Inferior parietal cortex (tissue), 1 donor: ENCODE measurements at regions not wholly inside any gene's neighbourhood (a gene's known extent, or its start where the extent isn't known, plus 50 kb on each side); places are given as distances from the start of the nearest gene placed in this dataset.
"Not testable (repeated sequence)": the region's sequence is repeated elsewhere in the genome, so short reads cannot be mapped to it uniquely, and the experiment has no call there.

Source experiments
- DNase-seq: peaks from one replicate; pipeline ENCODE4 v3.0.0-alpha.2; 2016; ENCODE audit errors: extremely low spot score

GRCh38 chr9:95584176-95584575 lies 67.4 kb upstream of the PTCH1 start:
- DNase-seq = no peak

DNA sequence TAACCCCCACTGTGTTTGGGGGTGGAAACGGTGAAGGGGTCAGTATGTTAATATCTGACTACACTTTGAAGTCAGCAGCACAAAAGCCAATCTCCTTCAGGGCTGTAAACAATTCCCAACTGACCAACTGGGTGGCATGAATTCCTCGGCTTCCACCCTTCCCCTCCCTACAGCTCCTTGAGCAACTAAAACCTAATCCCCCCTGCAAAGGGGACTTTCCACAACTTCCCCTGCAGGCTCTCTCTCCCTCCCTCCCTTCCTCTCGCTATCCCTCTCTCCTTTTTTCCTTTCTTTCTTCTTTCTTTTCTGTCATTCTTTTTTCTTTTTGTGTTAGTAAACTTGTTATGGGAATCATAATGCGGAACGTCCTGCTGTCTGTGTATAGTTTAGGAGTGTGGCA lies 65.1 kb upstream of the PTCH1 start:
- no peak for DNase-seq

- DNase-seq = no peak
Observed at GRCh38 chr9:95580812-95581761, 64.3 kb upstream of the PTCH1 start.

DNA sequence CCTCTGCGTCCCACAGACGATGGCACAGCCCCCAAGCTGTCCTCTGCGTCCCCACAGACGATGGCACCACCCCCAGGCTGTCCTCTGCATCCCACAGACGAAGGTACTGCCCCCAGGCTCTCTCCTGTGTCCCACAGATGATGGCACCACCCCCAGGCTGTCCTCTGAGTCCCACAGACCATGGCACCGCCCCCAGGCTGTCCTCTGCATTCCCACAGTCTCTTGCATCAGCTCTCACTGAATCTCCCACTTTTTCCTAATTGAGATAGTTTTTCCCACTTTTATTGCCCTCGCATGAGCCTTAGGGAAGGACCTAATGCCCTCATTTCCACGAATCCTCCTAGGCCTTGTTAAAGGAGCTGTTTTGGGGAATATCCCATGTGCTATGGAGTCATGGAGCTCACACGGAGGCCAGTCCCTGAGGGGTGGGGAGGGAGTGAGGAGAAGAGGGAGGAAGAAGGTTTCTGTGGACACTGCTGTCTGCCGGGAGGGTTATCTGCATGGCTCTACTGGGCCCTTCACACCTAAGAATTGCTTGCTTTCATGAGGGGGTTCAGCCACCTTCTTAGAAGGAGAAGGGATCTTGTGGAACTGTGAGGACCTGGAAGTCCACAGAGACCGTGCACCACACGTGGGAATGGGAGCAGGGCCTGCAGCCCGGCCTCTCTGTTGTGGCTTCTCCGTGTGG lies 58.2 kb upstream of the PTCH1 start:
- DNase-seq = no peak

DNA sequence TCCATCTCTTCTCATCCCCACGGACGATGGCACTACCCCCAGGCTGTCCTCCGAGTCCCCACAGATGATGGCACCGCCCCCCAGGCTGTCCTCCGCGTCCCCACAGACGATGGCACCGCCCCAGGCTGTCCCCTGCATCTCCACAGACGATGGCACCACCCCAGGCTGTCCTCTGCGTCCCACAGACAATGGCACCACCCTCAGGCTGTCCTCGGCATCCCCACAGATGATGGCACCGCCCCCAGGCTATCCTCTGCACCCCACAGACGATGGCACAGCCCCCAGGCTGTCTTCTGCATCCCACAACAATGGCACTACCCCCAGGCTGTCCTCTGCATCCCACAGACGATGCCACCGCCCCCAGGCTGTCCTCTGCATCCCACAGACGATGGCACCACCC lies 57.4 kb upstream of the PTCH1 start:
- DNase-seq = no peak

DNA sequence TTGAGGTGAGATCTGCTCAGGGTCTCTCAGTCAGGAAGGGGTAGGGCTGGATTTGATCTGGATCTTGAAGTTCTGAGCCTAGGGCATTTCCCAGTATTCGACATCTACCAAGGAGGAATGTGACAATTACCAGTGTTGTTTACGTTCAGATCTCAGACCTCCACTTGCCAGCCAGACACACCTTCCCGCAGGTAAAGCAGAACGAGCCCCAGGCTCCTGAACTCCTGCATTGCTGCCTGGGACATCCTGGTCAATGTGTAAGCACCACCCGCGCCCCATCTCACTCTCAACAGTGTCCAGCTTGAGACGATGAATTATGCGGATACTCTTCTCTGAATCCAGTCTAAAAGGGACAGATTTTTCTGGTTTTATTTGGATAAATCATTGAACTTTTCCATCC lies 56.7 kb upstream of the PTCH1 start:
- no peak for DNase-seq

DNA sequence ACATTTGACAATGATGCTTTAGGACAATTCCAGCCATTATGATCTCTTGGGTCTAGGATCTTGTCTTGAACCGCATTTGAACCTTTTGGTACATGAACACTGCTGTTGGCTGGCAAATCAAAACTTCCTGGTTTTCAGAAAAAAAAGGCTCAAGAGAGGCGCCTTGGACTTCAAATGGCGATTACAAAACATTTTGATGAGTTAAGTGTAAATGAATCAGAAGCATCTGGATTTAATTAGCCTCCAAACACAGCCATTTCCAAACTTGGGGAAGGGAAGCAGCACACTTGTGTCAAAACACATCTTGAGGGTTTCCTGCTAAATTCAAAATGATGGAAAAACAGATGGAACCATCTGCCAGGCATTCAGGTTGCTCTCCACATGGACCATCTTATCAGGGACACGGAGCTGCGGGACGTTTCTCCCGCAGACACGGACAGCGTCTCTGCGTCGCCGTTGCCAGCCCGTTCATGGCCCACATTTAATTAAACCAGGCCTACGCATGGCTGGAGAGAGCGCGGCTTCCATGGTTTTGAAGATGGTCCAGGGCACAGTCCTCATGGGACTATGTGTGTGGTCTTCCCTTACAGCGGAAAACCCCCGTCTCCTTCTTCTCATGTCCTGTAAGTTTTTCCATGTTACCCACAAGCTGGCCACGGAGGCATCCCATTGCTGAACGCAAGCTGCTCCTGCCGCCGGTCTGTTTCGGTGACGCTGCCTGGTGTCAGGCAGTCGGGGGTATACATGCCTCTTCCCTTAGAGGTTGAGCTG lies 55.8 kb upstream of the PTCH1 start:
- no peak for DNase-seq

DNA sequence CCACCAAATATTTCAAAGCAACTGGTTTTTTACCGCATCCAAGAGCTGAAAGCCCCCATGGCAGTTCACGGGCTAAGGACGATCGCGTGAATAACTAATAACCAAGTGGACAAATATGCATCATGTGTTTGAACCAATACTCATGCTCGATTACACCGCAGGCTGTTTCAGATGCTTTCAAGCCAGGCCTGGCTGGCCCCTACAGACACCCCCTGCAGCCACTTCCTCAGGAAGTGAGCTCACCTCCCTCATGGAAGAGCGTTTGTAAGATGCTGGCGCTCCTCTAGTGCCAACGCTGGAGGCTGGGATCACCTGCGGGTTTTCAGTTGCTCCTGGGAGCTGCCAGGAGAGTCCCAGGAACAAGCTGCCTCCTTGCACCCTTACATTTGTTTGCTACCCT lies 53.9 kb upstream of the PTCH1 start:
- DNase-seq = no peak

GRCh38 chr9:95570150-95570549 lies 53.4 kb upstream of the PTCH1 start:
- DNase-seq = no peak

DNA sequence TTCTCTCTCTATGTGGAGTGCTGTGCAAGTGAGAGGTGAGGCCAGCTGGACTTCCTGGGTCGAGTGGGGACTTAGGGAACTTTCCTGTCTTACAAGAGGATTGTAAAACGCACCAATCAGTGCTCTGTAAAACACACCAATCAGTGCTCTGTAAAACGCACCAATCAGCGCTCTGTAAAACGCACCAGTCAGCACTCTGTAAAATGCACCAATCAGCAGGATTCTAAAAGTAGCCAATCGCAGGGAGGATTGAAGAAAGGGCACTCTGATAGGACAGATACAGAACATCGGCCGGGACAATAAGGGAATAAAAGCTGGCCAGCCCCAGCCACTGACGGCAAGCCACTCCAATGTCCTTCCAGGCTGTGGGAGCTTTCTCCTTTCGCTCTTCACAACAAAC lies 52.0 kb upstream of the PTCH1 start:
- DNase-seq = not testable (repeated sequence)
